IMR-90 (cell line): ENCODE measurements at regions not wholly inside any gene's neighbourhood (a gene's known extent, or its start where the extent isn't known, plus 50 kb on each side); places are given as distances from the start of the nearest gene placed in this dataset.

Experiments used
- BHLHE40 ChIP-seq: fragments of 150-350 bp; IDR thresholded peaks from 2 replicates; pipeline ENCODE4 v1.6.1; 2016; ENCODE audit warnings: mild to moderate bottlenecking, low read depth, low read length
- CEBPB ChIP-seq: IDR thresholded peaks from 2 replicates; pipeline ENCODE4 v1.6.1; 2012; ENCODE audit warnings: low read depth, low read length, improper control_type of control experiment
- CHD1 ChIP-seq: IDR thresholded peaks from 2 replicates; pipeline ENCODE4 v1.6.1; 2012; ENCODE audit warnings: low read depth, low read length, improper control_type of control experiment
- CTCF ChIP-seq: conservative IDR thresholded peaks from 2 replicates; pipeline ENCODE4 v1.5.1; 2012; ENCODE audit warnings: mild to moderate bottlenecking, low read depth, low read length, improper control_type of control experiment
- MAFK ChIP-seq: IDR thresholded peaks from 2 replicates; pipeline ENCODE4 v1.6.1; 2012; ENCODE audit warnings: low read depth, low read length, improper control_type of control experiment
- MXI1 ChIP-seq: IDR thresholded peaks from 2 replicates; pipeline ENCODE4 v1.6.1; 2012; ENCODE audit warnings: low read depth, mild to moderate bottlenecking, low read length, moderate library complexity, borderline replicate concordance
- NFE2L2 ChIP-seq: fragments of 150-350 bp; IDR thresholded peaks from 2 replicates; pipeline ENCODE4 v1.6.1; 2016; ENCODE audit warnings: low read depth, mild to moderate bottlenecking, low read length
- POLR2A ChIP-seq: IDR thresholded peaks from 2 replicates; pipeline ENCODE4 v1.6.1; 2012; ENCODE audit warnings: mild to moderate bottlenecking, low read depth, low read length
- RAD21 ChIP-seq: IDR thresholded peaks from 2 replicates; pipeline ENCODE4 v1.6.1; 2012; ENCODE audit warnings: low read length, improper control_type of control experiment
- RCOR1 ChIP-seq: IDR thresholded peaks from 2 replicates; pipeline ENCODE4 v1.6.1; 2012; ENCODE audit warnings: mild to moderate bottlenecking, low read length, improper control_type of control experiment; ENCODE audit not compliant: insufficient replicate concordance
- RFX5 ChIP-seq: IDR thresholded peaks from 2 replicates; pipeline ENCODE4 v1.8.0; 2012; ENCODE audit warnings: low read depth, mild to moderate bottlenecking, low read length, moderate library complexity
- SMC3 ChIP-seq: fragments of 150-350 bp; IDR thresholded peaks from 2 replicates; pipeline ENCODE4 v1.6.1; 2016; ENCODE audit warnings: low read depth, mild to moderate bottlenecking, antibody characterized with exemption, low read length, moderate library complexity

GRCh38 chr17:31702041-31702440 is 157.0 kb downstream of the COPRS start:
- TF ChIP-seq CTCF = no peak
- TF ChIP-seq POLR2A = no peak
- TF ChIP-seq CEBPB = no peak
- no peak for TF ChIP-seq RCOR1
- no peak for TF ChIP-seq RAD21
- TF ChIP-seq RFX5 = no peak
- no peak for TF ChIP-seq BHLHE40
- no peak for TF ChIP-seq CHD1
- TF ChIP-seq MXI1 = no peak
- TF ChIP-seq NFE2L2 = no peak
- TF ChIP-seq SMC3 = no peak
- no peak for TF ChIP-seq MAFK
